H1 (cell line): ENCODE measurements at regions not wholly inside any gene's neighbourhood (a gene's known extent, or its start where the extent isn't known, plus 50 kb on each side); places are given as distances from the start of the nearest gene placed in this dataset.

ENCODE experiments used
- CTCF ChIA-PET: fragments of 300-600 bp; sonication (Branson Sonifier 250); formaldehyde crosslinking; loops from one replicate; lab custom pipeline; 2021; ENCODE audit not compliant: partially characterized antibody; lab: Charles Lee
- POLR2A ChIA-PET: fragments of 300-600 bp; sonication (Branson Sonifier 250); formaldehyde crosslinking; loops from one replicate; lab custom pipeline; 2021; ENCODE audit warnings: inconsistent platforms; ENCODE audit not compliant: partially characterized antibody; lab: Charles Lee
- DNase-seq, 2 experiments: peaks; one replicate each; pipeline versions ENCODE4 v3.0.0 to v3.0.0-alpha.2; 2010 to 2022; ENCODE audit warnings: low spot score in 2 of 2, low read depth in 1 of 2, mixed read lengths in 1 of 2
- FAIRE-seq: peaks from 2 replicates; lab custom pipeline; 2011; peaks lifted over from hg19 to GRCh38; lab: Jason Lieb, UNC
- H2AFZ ChIP-seq: 2 replicates; pipeline ENCODE4 v1.8.1; 2012; ENCODE audit warnings: low read length, inconsistent platforms
- H2AK5ac ChIP-seq: 2 replicates; pipeline ENCODE4 v1.6.1; 2013; ENCODE audit warnings: low read depth, low read length
- H2BK120ac ChIP-seq: replicated peaks from 2 replicates; pipeline ENCODE3; 2013; ENCODE audit warnings: low read depth, low read length, inconsistent platforms
- H2BK12ac ChIP-seq: 2 replicates; pipeline ENCODE4 v1.6.1; 2013; ENCODE audit warnings: low read depth, low read length
- H2BK15ac ChIP-seq: 2 replicates; pipeline ENCODE4 v1.6.1; 2013; ENCODE audit warnings: low read length
- H2BK20ac ChIP-seq: 2 replicates; pipeline ENCODE4 v1.6.1; 2013; ENCODE audit warnings: low read length
- H2BK5ac ChIP-seq: 2 replicates; pipeline ENCODE4 v1.6.1; 2013; ENCODE audit warnings: low read depth, low read length
- H3K14ac ChIP-seq: 2 replicates; pipeline ENCODE4 v1.6.1; 2013; ENCODE audit warnings: inconsistent platforms; ENCODE audit not compliant: insufficient read length
- H3K18ac ChIP-seq: 2 replicates; pipeline ENCODE4 v1.6.1; 2013; ENCODE audit warnings: low read length; ENCODE audit errors: extremely low read depth
- H3K23ac ChIP-seq: 2 replicates; pipeline ENCODE4 v1.6.1; 2013; ENCODE audit warnings: inconsistent platforms; ENCODE audit not compliant: insufficient read length
- H3K23me2 ChIP-seq: 2 replicates; pipeline ENCODE4 v1.6.1; 2013; ENCODE audit warnings: low read depth, low read length
- H3K27ac ChIP-seq: 2 replicates; pipeline ENCODE4 v1.6.1; 2011; ENCODE audit warnings: low read depth, low read length, inconsistent platforms
- H3K27me3 ChIP-seq, 4 experiments: replicated peaks in 1 of 4; 1 replicate in 1 of 4; 2 replicates in 3 of 4; pipeline versions ENCODE4 v1.6.1 to v1.8.1; 2011 to 2013; ENCODE audit warnings: low read length in 3 of 4, mild to moderate bottlenecking in 3 of 4, inconsistent platforms in 2 of 4, mixed read lengths in 2 of 4, moderate library complexity in 1 of 4; ENCODE audit not compliant: control insufficient read depth in 3 of 4, insufficient read depth in 3 of 4; ENCODE audit errors: extremely low read depth in 1 of 4
- H3K36me3 ChIP-seq, 4 experiments: 2 replicates each; pipeline versions ENCODE4 v1.6.1 to v1.8.1; 2011 to 2013; ENCODE audit warnings: mild to moderate bottlenecking in 4 of 4, low read length in 3 of 4, moderate library complexity in 2 of 4, control low read depth in 1 of 4, inconsistent platforms in 1 of 4; ENCODE audit not compliant: insufficient read depth in 4 of 4, control insufficient read depth in 2 of 4
- H3K4ac ChIP-seq: replicated peaks from 2 replicates; pipeline ENCODE3; 2013; ENCODE audit warnings: low read length, low read depth, mixed read lengths, inconsistent platforms; ENCODE audit not compliant: insufficient read length
- H3K4me1 ChIP-seq, 4 experiments: replicated peaks in 1 of 4; 1 replicate in 1 of 4; 2 replicates in 3 of 4; pipeline versions ENCODE4 v1.6.1 to v1.8.1; 2011 to 2013; ENCODE audit warnings: low read length in 3 of 4, inconsistent platforms in 2 of 4, mixed read lengths in 1 of 4; ENCODE audit not compliant: insufficient read depth in 4 of 4, control insufficient read depth in 3 of 4
- H3K4me2 ChIP-seq, 2 experiments: 2 replicates each; pipeline versions ENCODE4 v1.6.1 to v1.8.1; 2011 to 2013; ENCODE audit warnings: low read depth in 2 of 2, low read length in 2 of 2, control low read depth in 1 of 2, inconsistent platforms in 1 of 2, mild to moderate bottlenecking in 1 of 2; ENCODE audit not compliant: insufficient read depth in 1 of 2
- H3K4me3 ChIP-seq, 4 experiments: fragments of 200-600, 300-600 bp in 1 of 4; sonication (generic), shearing (Covaris generic), sonication (Bioruptor Twin) in 1 of 4; 2 replicates each; pipeline versions ENCODE4 v1.5.1 to v1.8.1; 2011 to 2016; ENCODE audit warnings: low read length in 4 of 4, low read depth in 3 of 4, control low read depth in 2 of 4, inconsistent platforms in 2 of 4, mild to moderate bottlenecking in 2 of 4, mixed read lengths in 1 of 4, moderate library complexity in 1 of 4; ENCODE audit not compliant: insufficient read depth in 2 of 4; ENCODE audit errors: extremely low read depth in 1 of 4
- H3K56ac ChIP-seq: replicated peaks from 2 replicates; pipeline ENCODE3; 2013; ENCODE audit warnings: low read depth, mild to moderate bottlenecking, mixed read lengths, low read length, inconsistent platforms; ENCODE audit not compliant: insufficient read length
- H3K79me1 ChIP-seq: 2 replicates; pipeline ENCODE4 v1.6.1; 2013; ENCODE audit warnings: low read depth, low read length, control low read depth
- H3K79me2 ChIP-seq, 2 experiments: 2 replicates each; pipeline versions ENCODE4 v1.6.1 to v1.8.1; 2012 to 2013; ENCODE audit warnings: low read length in 2 of 2, mild to moderate bottlenecking in 2 of 2, inconsistent platforms in 1 of 2; ENCODE audit not compliant: insufficient read depth in 2 of 2, control insufficient read depth in 1 of 2
- H3K9ac ChIP-seq, 4 experiments: replicated peaks in 1 of 4; 1 replicate in 1 of 4; 2 replicates in 3 of 4; pipeline versions ENCODE4 v1.6.1 to v1.8.1; 2011 to 2013; ENCODE audit warnings: low read depth in 3 of 4, low read length in 3 of 4, control low read depth in 2 of 4, mild to moderate bottlenecking in 2 of 4, moderate library complexity in 2 of 4, inconsistent platforms in 1 of 4; ENCODE audit errors: extremely low read depth in 1 of 4
- H3K9me3 ChIP-seq, 2 experiments: 2 replicates each; pipeline versions ENCODE4 v1.6.1 to v1.8.1; 2012 to 2013; ENCODE audit warnings: mild to moderate bottlenecking in 2 of 2, moderate library complexity in 2 of 2, control low read depth in 1 of 2, inconsistent platforms in 1 of 2, low read depth in 1 of 2, low read length in 1 of 2, mixed read lengths in 1 of 2; ENCODE audit not compliant: insufficient read depth in 2 of 2
- H4K20me1 ChIP-seq, 2 experiments: replicated peaks in 1 of 2; 2 replicates each; pipeline versions ENCODE3 to v1.8.1; 2011 to 2013; ENCODE audit warnings: inconsistent platforms in 2 of 2, low read length in 2 of 2, mild to moderate bottlenecking in 1 of 2; ENCODE audit not compliant: insufficient read depth in 2 of 2, control insufficient read depth in 1 of 2
- H4K5ac ChIP-seq: 2 replicates; pipeline ENCODE4 v1.6.1; 2013; ENCODE audit warnings: low read length, low read depth, mixed read lengths, inconsistent platforms; ENCODE audit not compliant: insufficient read length
- H4K8ac ChIP-seq: 2 replicates; pipeline ENCODE4 v1.8.0; 2013; ENCODE audit warnings: mild to moderate bottlenecking, moderate library complexity, low read length, inconsistent platforms; ENCODE audit not compliant: insufficient read depth; ENCODE audit errors: extremely low read depth
- H4K91ac ChIP-seq: replicated peaks from 2 replicates; pipeline ENCODE3; 2013; ENCODE audit warnings: low read length, mixed read lengths, inconsistent platforms; ENCODE audit not compliant: insufficient read length
- BACH1 ChIP-seq: IDR thresholded peaks from 2 replicates; pipeline ENCODE4 v1.6.1; 2012; ENCODE audit warnings: low read length, improper control_type of control experiment
- BCL11A ChIP-seq, 2 experiments: IDR thresholded peaks; one replicate each; pipeline ENCODE4 v1.6.1; 2011; ENCODE audit warnings: low read depth in 2 of 2, low read length in 2 of 2, mild to moderate bottlenecking in 2 of 2
- CREB1 ChIP-seq: IDR thresholded peaks from 2 replicates; pipeline ENCODE4 v1.6.1; 2012; ENCODE audit warnings: inconsistent platforms
- CTCF ChIP-seq, 3 experiments: IDR thresholded peaks; 1 replicate in 2 of 3; 2 replicates in 1 of 3; pipeline versions ENCODE4 v1.5.1 to v1.6.1; 2011; ENCODE audit warnings: low read length in 3 of 3, mild to moderate bottlenecking in 3 of 3, inconsistent platforms in 2 of 3, low read depth in 1 of 3, moderate library complexity in 1 of 3; ENCODE audit not compliant: insufficient read depth in 1 of 3; ENCODE audit errors: control extremely low read depth in 1 of 3
- GTF2F1 ChIP-seq: IDR thresholded peaks from 2 replicates; pipeline ENCODE4 v1.6.1; 2012; ENCODE audit warnings: low read depth, low read length, improper control_type of control experiment, borderline replicate concordance
- JUN ChIP-seq: IDR thresholded peaks from 2 replicates; pipeline ENCODE4 v1.6.1; 2011; ENCODE audit warnings: low read depth, mild to moderate bottlenecking, improper control_type of control experiment, low read length
- KDM1A ChIP-seq: fragments of 200-600, 300-600 bp; sonication (generic); IDR thresholded peaks from 2 replicates; pipeline ENCODE4 v1.7.1; 2016; ENCODE audit warnings: mild to moderate bottlenecking, low read length, borderline replicate concordance
- RNF2 ChIP-seq: fragments of 200-900, 300-1000 bp; sonication (generic); IDR thresholded peaks from 2 replicates; pipeline ENCODE4 v1.7.1; 2016; ENCODE audit warnings: borderline replicate concordance, low read depth, mild to moderate bottlenecking, antibody characterized with exemption, low read length; ENCODE audit not compliant: poor library complexity, severe bottlenecking; ENCODE audit errors: missing control alignments
- SAP30 ChIP-seq: fragments of 300-600 bp; sonication (generic); IDR thresholded peaks from 2 replicates; pipeline ENCODE4 v1.7.1; 2012; ENCODE audit warnings: low read length, moderate library complexity, mild to moderate bottlenecking, inconsistent platforms; ENCODE audit not compliant: insufficient read depth, insufficient replicate concordance
- TAF7 ChIP-seq: optimal IDR thresholded peaks from 2 replicates; pipeline ENCODE3; 2011; ENCODE audit warnings: low read depth, mild to moderate bottlenecking, inconsistent platforms, low read length, moderate library complexity, borderline replicate concordance
- USF2 ChIP-seq: IDR thresholded peaks from 2 replicates; pipeline ENCODE4 v1.6.1; 2011; ENCODE audit warnings: low read length, improper control_type of control experiment

GRCh38 chr12:89153341-89153740 lies 199.0 kb downstream of the DUSP6 start:
- FAIRE-seq: no peak
- no peaks in the 10 kb centered on the region for H3K79me1 ChIP-seq
- no peak overlapping the region for H3K4ac ChIP-seq
- H3K4me3 ChIP-seq: no peak overlapping the region
- no peaks in the 10 kb centered on the region; a peak in 1 of 8 replicates for H3K36me3 ChIP-seq
- H3K14ac ChIP-seq: no peak overlapping the region
- no peak overlapping the region for H3K4me2 ChIP-seq
- CTCF ChIA-PET: interaction anchor here (0.6 kb wide), 1 partner anchor 30 kb away, joined by 3 read pairs; no protein-coding TSS in a partner anchor
- no peaks in the 10 kb centered on the region for H3K23me2 ChIP-seq
- no peak overlapping the region for H4K8ac ChIP-seq
- no peak overlapping the region for H3K27ac ChIP-seq
- peaks cover 0 to 2% (median 0%) of the 10 kb centered on the region in 4 experiments; a peak in 1 of 7 replicates for H3K27me3 ChIP-seq
- H2BK12ac ChIP-seq: no peak overlapping the region
- no peaks in the 10 kb centered on the region for H4K20me1 ChIP-seq
- H3K79me2 ChIP-seq: no peaks in the 10 kb centered on the region
- no peak overlapping the region for H2AK5ac ChIP-seq
- H3K56ac ChIP-seq: no peak overlapping the region
- H4K5ac ChIP-seq: no peak overlapping the region
- no peak overlapping the region for H2BK5ac ChIP-seq
- H2BK20ac ChIP-seq: no peak overlapping the region
- no peak for DNase-seq
- H3K4me1 ChIP-seq: peaks cover 0 to 2% (median 0%) of the 10 kb centered on the region in 4 experiments; a peak in 1 of 7 replicates
- H3K23ac ChIP-seq: no peak overlapping the region
- no peak overlapping the region for H3K18ac ChIP-seq
- no peak overlapping the region for H4K91ac ChIP-seq
- H3K9me3 ChIP-seq: peaks cover 6 to 7% of the 10 kb centered on the region in 2 experiments; a peak in 2 of 4 replicates
- no peak overlapping the region for H2BK120ac ChIP-seq
- POLR2A ChIA-PET: no interaction called here
- H2AFZ ChIP-seq: no peak overlapping the region
- H2BK15ac ChIP-seq: no peak overlapping the region
- no peak overlapping the region for H3K9ac ChIP-seq
- TF ChIP-seq KDM1A (no peak), CTCF (IDR thresholded peaks at IDR 0.05; ENCODE audit: control extremely low read depth in 1 of 3, insufficient read depth in 1 of 3, low read depth in 1 of 3, low read length in 3 of 3) (no peak), BCL11A (IDR thresholded peaks at IDR 0.05; ENCODE audit: low read depth in 2 of 2, low read length in 2 of 2) (no peak), GTF2F1 (no peak), BACH1 (no peak), JUN (no peak), USF2 (no peak), RNF2 (no peak), CREB1 (no peak), TAF7 (no peak), SAP30 (no peak)
